ENCODE measurements at regions not wholly inside any gene's neighbourhood (a gene's known extent, or its start where the extent isn't known, plus 50 kb on each side); places are given as distances from the start of the nearest gene placed in this dataset.
"Not testable (repeated sequence)": the region's sequence is repeated elsewhere in the genome, so short reads cannot be mapped to it uniquely, and the experiment has no call there.

- H3K27ac ChIP-seq (ENCODE audit: low read depth in 1 of 2, low read length in 2 of 2); H3K9me3 Mint-ChIP-seq; H3K27me3 ChIP-seq (ENCODE audit: control insufficient read depth in 1 of 2, insufficient read depth in 2 of 2, low read length in 2 of 2); H3K27ac Mint-ChIP-seq; CTCF ChIA-PET; H3K9me3 ChIP-seq (ENCODE audit: control insufficient read depth in 1 of 2, insufficient read depth in 1 of 2, low read length in 2 of 2); intact Hi-C loops (cut with DNase I, micrococcal nuclease); DNase-seq; H3K4me3 ChIP-seq (ENCODE audit: low read length); POLR2A ChIA-PET; H3K36me3 Mint-ChIP-seq (ENCODE audit: low read depth); H3K4me3 Mint-ChIP-seq; H3K36me3 ChIP-seq (ENCODE audit: insufficient read depth, low read length); H3K4me1 Mint-ChIP-seq (ENCODE audit: low read depth); H3K4me1 ChIP-seq (ENCODE audit: insufficient read depth, low read length); H3K27me3 Mint-ChIP-seq; ATAC-seq (ENCODE audit: poor library complexity): not testable (repeated sequence)
These were observed 197.6 kb downstream of the TP53TG3 start for GRCh38 chr16:32478406-32478805.

- CTCF ChIA-PET; H3K4me3 Mint-ChIP-seq; H3K9me3 ChIP-seq (ENCODE audit: control insufficient read depth in 1 of 2, insufficient read depth in 1 of 2, low read length in 2 of 2); DNase-seq; H3K27ac Mint-ChIP-seq; H3K9me3 Mint-ChIP-seq; H3K27ac ChIP-seq (ENCODE audit: low read depth in 1 of 2, low read length in 2 of 2); ATAC-seq (ENCODE audit: poor library complexity); H3K4me1 Mint-ChIP-seq (ENCODE audit: low read depth); H3K27me3 ChIP-seq (ENCODE audit: control insufficient read depth in 1 of 2, insufficient read depth in 2 of 2, low read length in 2 of 2); H3K36me3 ChIP-seq (ENCODE audit: insufficient read depth, low read length); H3K4me3 ChIP-seq (ENCODE audit: low read length); POLR2A ChIA-PET; intact Hi-C loops (cut with DNase I, micrococcal nuclease); H3K27me3 Mint-ChIP-seq; H3K36me3 Mint-ChIP-seq (ENCODE audit: low read depth); H3K4me1 ChIP-seq (ENCODE audit: insufficient read depth, low read length): not testable (repeated sequence)
These were observed 198.4 kb downstream of the TP53TG3 start for GRCh38 chr16:32477551-32477950.

GRCh38 chr16:32474365-32474764, 201.6 kb downstream of the TP53TG3 start:
- H3K9me3 Mint-ChIP-seq; H3K27ac Mint-ChIP-seq; H3K4me1 Mint-ChIP-seq (ENCODE audit: low read depth); H3K27me3 Mint-ChIP-seq; H3K4me3 Mint-ChIP-seq; H3K4me3 ChIP-seq (ENCODE audit: low read length); intact Hi-C loops (cut with DNase I, micrococcal nuclease); H3K4me1 ChIP-seq (ENCODE audit: insufficient read depth, low read length); CTCF ChIA-PET; ATAC-seq (ENCODE audit: poor library complexity); H3K9me3 ChIP-seq (ENCODE audit: control insufficient read depth in 1 of 2, insufficient read depth in 1 of 2, low read length in 2 of 2); POLR2A ChIA-PET; H3K36me3 ChIP-seq (ENCODE audit: insufficient read depth, low read length); H3K27me3 ChIP-seq (ENCODE audit: control insufficient read depth in 1 of 2, insufficient read depth in 2 of 2, low read length in 2 of 2); H3K27ac ChIP-seq (ENCODE audit: low read depth in 1 of 2, low read length in 2 of 2); H3K36me3 Mint-ChIP-seq (ENCODE audit: low read depth): not testable (repeated sequence)
- DNase-seq = peak in 1 of 14 experiments; percentile 0

GRCh38 chr16:32461666-32462065, 208.6 kb downstream of the TP53TG3D start:
- H3K36me3 Mint-ChIP-seq (ENCODE audit: low read depth); POLR2A ChIA-PET; intact Hi-C loops (cut with DNase I, micrococcal nuclease); H3K27ac ChIP-seq (ENCODE audit: low read depth in 1 of 2, low read length in 2 of 2); CTCF ChIA-PET; H3K27ac Mint-ChIP-seq; H3K4me1 ChIP-seq (ENCODE audit: insufficient read depth, low read length); H3K4me1 Mint-ChIP-seq (ENCODE audit: low read depth); H3K9me3 Mint-ChIP-seq; ATAC-seq (ENCODE audit: poor library complexity); H3K27me3 Mint-ChIP-seq; H3K27me3 ChIP-seq (ENCODE audit: control insufficient read depth in 1 of 2, insufficient read depth in 2 of 2, low read length in 2 of 2); DNase-seq; H3K4me3 ChIP-seq (ENCODE audit: low read length); H3K4me3 Mint-ChIP-seq; H3K36me3 ChIP-seq (ENCODE audit: insufficient read depth, low read length); H3K9me3 ChIP-seq (ENCODE audit: control insufficient read depth in 1 of 2, insufficient read depth in 1 of 2, low read length in 2 of 2): not testable (repeated sequence)

- H3K27me3 ChIP-seq (ENCODE audit: control insufficient read depth in 1 of 2, insufficient read depth in 2 of 2, low read length in 2 of 2); DNase-seq; intact Hi-C loops (cut with DNase I, micrococcal nuclease); ATAC-seq (ENCODE audit: poor library complexity); H3K4me3 ChIP-seq (ENCODE audit: low read length); POLR2A ChIA-PET; CTCF ChIA-PET; H3K9me3 Mint-ChIP-seq; H3K4me3 Mint-ChIP-seq; H3K4me1 Mint-ChIP-seq (ENCODE audit: low read depth); H3K36me3 ChIP-seq (ENCODE audit: insufficient read depth, low read length); H3K9me3 ChIP-seq (ENCODE audit: control insufficient read depth in 1 of 2, insufficient read depth in 1 of 2, low read length in 2 of 2); H3K27ac Mint-ChIP-seq; H3K27me3 Mint-ChIP-seq; H3K4me1 ChIP-seq (ENCODE audit: insufficient read depth, low read length); H3K27ac ChIP-seq (ENCODE audit: low read depth in 1 of 2, low read length in 2 of 2); H3K36me3 Mint-ChIP-seq (ENCODE audit: low read depth): not testable (repeated sequence)
These were observed 207.9 kb downstream of the TP53TG3D start for GRCh38 chr16:32461001-32461400.
